ENCODE measurements at regions not wholly inside any gene's neighbourhood (a gene's known extent, or its start where the extent isn't known, plus 50 kb on each side); places are given as distances from the start of the nearest gene placed in this dataset.

DNA sequence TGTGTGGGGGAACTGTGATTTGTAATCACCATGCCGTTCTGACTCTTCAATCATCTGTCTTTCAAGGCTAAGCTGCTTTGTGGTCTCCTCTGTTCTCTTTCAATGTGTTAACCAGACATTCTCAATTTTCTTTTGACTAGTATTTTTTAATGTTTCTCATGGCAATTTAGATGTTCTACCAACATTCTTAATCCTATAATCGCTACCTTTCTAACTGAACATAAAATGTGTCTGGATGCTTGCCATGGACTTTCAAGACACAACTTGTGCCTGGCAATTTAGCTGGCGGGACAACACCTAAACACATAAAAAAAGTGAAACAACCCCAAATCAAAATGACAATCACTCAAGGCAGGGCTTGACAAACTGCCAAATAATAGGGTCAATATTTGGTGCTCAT, 135.0 kb upstream of the ACKR3 start:
- TF ChIP-seq, protein P1, sequence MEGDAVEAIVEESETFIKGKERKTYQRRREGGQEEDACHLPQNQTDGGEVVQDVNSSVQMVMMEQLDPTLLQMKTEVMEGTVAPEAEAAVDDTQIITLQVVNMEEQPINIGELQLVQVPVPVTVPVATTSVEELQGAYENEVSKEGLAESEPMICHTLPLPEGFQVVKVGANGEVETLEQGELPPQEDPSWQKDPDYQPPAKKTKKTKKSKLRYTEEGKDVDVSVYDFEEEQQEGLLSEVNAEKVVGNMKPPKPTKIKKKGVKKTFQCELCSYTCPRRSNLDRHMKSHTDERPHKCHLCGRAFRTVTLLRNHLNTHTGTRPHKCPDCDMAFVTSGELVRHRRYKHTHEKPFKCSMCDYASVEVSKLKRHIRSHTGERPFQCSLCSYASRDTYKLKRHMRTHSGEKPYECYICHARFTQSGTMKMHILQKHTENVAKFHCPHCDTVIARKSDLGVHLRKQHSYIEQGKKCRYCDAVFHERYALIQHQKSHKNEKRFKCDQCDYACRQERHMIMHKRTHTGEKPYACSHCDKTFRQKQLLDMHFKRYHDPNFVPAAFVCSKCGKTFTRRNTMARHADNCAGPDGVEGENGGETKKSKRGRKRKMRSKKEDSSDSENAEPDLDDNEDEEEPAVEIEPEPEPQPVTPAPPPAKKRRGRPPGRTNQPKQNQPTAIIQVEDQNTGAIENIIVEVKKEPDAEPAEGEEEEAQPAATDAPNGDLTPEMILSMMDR (IDR thresholded peaks at IDR 0.05; ENCODE audit: insufficient read depth, low read length, poor library complexity, severe bottlenecking), result no peak
- no peak for TF ChIP-seq EZH2phosphoT487 (conservative IDR thresholded peaks at IDR 0.05; ENCODE audit: low read length)
